Activated CD4-positive, alpha-beta T cell treated with anti-CD3 and anti-CD28 coated beads for 36 hours (primary cell): ENCODE measurements at regions not wholly inside any gene's neighbourhood (a gene's known extent, or its start where the extent isn't known, plus 50 kb on each side); places are given as distances from the start of the nearest gene placed in this dataset.

Experiments
- ATAC-seq: fragments of 200-7000 bp; cut with Tn5 transposase; one replicate; pipeline ENCODE4 v1.10.0; 2021; ENCODE audit warnings: mild to moderate bottlenecking, moderate library complexity
- CTCF ChIA-PET: fragments of 350-600 bp; sonication (Branson Sonifier 250); formaldehyde crosslinking; loops from one replicate; lab custom pipeline; 2021; ENCODE audit warnings: antibody characterized with exemption; lab: Charles Lee
- POLR2A ChIA-PET: fragments of 350-600 bp; sonication (Branson Sonifier 250); formaldehyde crosslinking; loops from one replicate; lab custom pipeline; 2021; ENCODE audit warnings: antibody characterized with exemption, inconsistent platforms; lab: Charles Lee
- DNase-seq: peaks from one replicate; pipeline ENCODE4 v3.0.0-alpha.2; 2020
- H3K27ac Mint-ChIP-seq: one replicate; pipeline ENCODE4 v1.8.0; 2021; ENCODE audit warnings: mixed read lengths
- H3K27me3 Mint-ChIP-seq: one replicate; pipeline ENCODE4 v1.8.0; 2021; ENCODE audit warnings: mixed read lengths
- H3K36me3 Mint-ChIP-seq: one replicate; pipeline ENCODE4 v1.8.0; 2021; ENCODE audit warnings: low read depth, mixed read lengths
- H3K4me1 Mint-ChIP-seq: one replicate; pipeline ENCODE4 v1.8.0; 2021; ENCODE audit warnings: mixed read lengths
- H3K4me3 Mint-ChIP-seq: one replicate; pipeline ENCODE4 v1.8.0; 2021; ENCODE audit warnings: mild to moderate bottlenecking, moderate library complexity, mixed read lengths
- H3K9me3 Mint-ChIP-seq: one replicate; pipeline ENCODE4 v1.8.0; 2021; ENCODE audit warnings: low read depth, mixed read lengths
- intact Hi-C, 2 experiments: fragments of 100-400 bp; cut with DNase I in 1 of 2; cut with micrococcal nuclease in 1 of 2; formaldehyde crosslinking; loops; one replicate each; pipeline versions ENCODE4 v1.14.2 to v1.15.1; 2022 to 2024; cut with DNase I, micrococcal nuclease

GRCh38 chr5:158388021-158388420 lies 529.1 kb upstream of the CLINT1 start:
- CTCF ChIA-PET, result no interaction called here
- no peak for DNase-seq
- H3K4me1 Mint-ChIP-seq, result no peaks in the 10 kb centered on the region
- H3K36me3 Mint-ChIP-seq, result no peaks in the 10 kb centered on the region
- ATAC-seq, result no peak
- no peak overlapping the region for H3K27ac Mint-ChIP-seq
- peaks cover 9% of the 10 kb centered on the region for H3K9me3 Mint-ChIP-seq
- H3K27me3 Mint-ChIP-seq, result no peaks in the 10 kb centered on the region
- POLR2A ChIA-PET, result no interaction called here
- H3K4me3 Mint-ChIP-seq, result no peak overlapping the region
- intact Hi-C loops, result no loop called here

DNA sequence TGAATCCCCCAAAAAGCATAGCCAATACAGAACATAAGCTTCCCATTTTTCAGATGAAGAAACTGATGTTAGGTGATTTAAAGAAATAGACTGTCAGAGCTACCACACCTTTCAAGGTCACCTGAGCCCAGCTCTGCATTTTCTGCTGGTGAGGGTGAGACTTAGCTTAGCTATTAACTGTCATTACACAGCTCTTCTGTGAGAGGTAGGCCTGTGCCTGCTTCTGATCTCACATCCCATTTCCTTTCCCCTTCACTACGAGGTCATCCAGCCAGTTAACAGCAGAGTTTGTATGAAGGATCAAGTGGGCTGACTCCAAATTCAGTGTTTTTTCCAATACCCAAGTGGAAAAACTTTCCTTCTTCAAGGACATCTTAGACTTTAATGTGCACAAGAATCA lies 528.6 kb upstream of the CLINT1 start:
- Mint-ChIP-seq H3K27me3 (no peaks in the 10 kb centered on the region), H3K36me3 (no peaks in the 10 kb centered on the region), H3K9me3 (peaks cover 9% of the 10 kb centered on the region), H3K4me1 (no peaks in the 10 kb centered on the region), H3K4me3 (no peak overlapping the region), H3K27ac (no peak overlapping the region)
- ATAC-seq (no peak), DNase-seq (no peak)
- ChIA-PET POLR2A (no interaction called here), CTCF (interaction anchor here (0.7 kb wide), 1 partner anchor 10 kb away, joined by 3 read pairs; no protein-coding TSS in a partner anchor)
- intact Hi-C loops, result no loop called here

- ATAC-seq, result no peak
- POLR2A ChIA-PET, result no interaction called here
- Mint-ChIP-seq H3K36me3 (no peaks in the 10 kb centered on the region), H3K4me1 (no peaks in the 10 kb centered on the region), H3K9me3 (peaks cover 9% of the 10 kb centered on the region), H3K27ac (no peak overlapping the region), H3K27me3 (no peaks in the 10 kb centered on the region), H3K4me3 (no peak overlapping the region)
- CTCF ChIA-PET, result no interaction called here
- no peak for DNase-seq
- intact Hi-C loops, result no loop called here
Observed at GRCh38 chr5:158385982-158386381, 527.0 kb upstream of the CLINT1 start.

- Mint-ChIP-seq H3K36me3 (no peaks in the 10 kb centered on the region), H3K27me3 (no peaks in the 10 kb centered on the region), H3K27ac (no peak overlapping the region), H3K9me3 (peaks cover 9% of the 10 kb centered on the region), H3K4me1 (no peaks in the 10 kb centered on the region), H3K4me3 (no peak overlapping the region)
- ATAC-seq (peak; percentile 59), DNase-seq (peak; percentile 8)
- POLR2A ChIA-PET, result no interaction called here
- intact Hi-C loops, result no loop called here
- CTCF ChIA-PET, result no interaction called here
Observed at GRCh38 chr5:158384535-158385481, 525.9 kb upstream of the CLINT1 start.

DNA sequence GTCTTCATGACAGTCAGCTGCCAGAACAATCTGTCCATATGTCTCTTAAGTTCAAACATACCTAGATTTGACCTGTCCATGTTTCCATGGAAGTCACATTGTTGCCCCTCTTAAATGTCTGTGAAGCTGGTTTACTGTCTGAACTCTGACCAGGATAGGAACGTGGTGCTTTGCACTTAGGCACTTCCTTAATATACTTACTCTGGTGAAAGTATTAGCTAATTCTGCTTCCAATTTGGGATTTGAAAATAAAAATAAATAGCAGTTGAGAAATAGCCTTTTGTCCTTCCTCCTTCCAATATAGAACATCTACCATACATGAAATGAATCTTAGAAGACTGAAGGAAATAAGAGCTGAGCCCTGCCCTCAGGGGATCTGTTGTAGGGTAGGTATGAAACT lies 524.5 kb upstream of the CLINT1 start:
- no peak for ATAC-seq
- no peaks in the 10 kb centered on the region for H3K27me3 Mint-ChIP-seq
- DNase-seq, result no peak
- H3K9me3 Mint-ChIP-seq, result peaks cover 9% of the 10 kb centered on the region
- ChIA-PET CTCF (interaction anchor here (0.6 to 1.3 kb wide), 2 partner anchors 209 to 960 kb away, joined by 4 to 5 read pairs; no protein-coding TSS in a partner anchor), POLR2A (no interaction called here)
- no peak overlapping the region for H3K4me3 Mint-ChIP-seq
- no peaks in the 10 kb centered on the region for H3K4me1 Mint-ChIP-seq
- intact Hi-C loops, result no loop called here
- H3K36me3 Mint-ChIP-seq, result no peaks in the 10 kb centered on the region
- H3K27ac Mint-ChIP-seq, result no peak overlapping the region

GRCh38 chr5:158382473-158382872 lies 523.5 kb upstream of the CLINT1 start:
- CTCF ChIA-PET, result interaction anchor here (1.0 to 1.3 kb wide), 2 partner anchors 206 to 208 kb away, joined by 3 to 5 read pairs; no protein-coding TSS in a partner anchor
- Mint-ChIP-seq H3K4me1 (no peaks in the 10 kb centered on the region), H3K27ac (no peak overlapping the region), H3K27me3 (no peaks in the 10 kb centered on the region), H3K4me3 (no peak overlapping the region), H3K9me3 (peaks cover 11% of the 10 kb centered on the region), H3K36me3 (no peaks in the 10 kb centered on the region)
- ATAC-seq, result peak; percentile 87
- intact Hi-C loops, result no loop called here
- POLR2A ChIA-PET, result no interaction called here
- peak; percentile 53 for DNase-seq

- intact Hi-C loops, result no loop called here
- CTCF ChIA-PET, result interaction anchor here (0.6 to 1.0 kb wide), 2 partner anchors 120 to 206 kb away, joined by 3 read pairs; no protein-coding TSS in a partner anchor
Observed at GRCh38 chr5:158381614-158382160, 522.7 kb upstream of the CLINT1 start.

DNA sequence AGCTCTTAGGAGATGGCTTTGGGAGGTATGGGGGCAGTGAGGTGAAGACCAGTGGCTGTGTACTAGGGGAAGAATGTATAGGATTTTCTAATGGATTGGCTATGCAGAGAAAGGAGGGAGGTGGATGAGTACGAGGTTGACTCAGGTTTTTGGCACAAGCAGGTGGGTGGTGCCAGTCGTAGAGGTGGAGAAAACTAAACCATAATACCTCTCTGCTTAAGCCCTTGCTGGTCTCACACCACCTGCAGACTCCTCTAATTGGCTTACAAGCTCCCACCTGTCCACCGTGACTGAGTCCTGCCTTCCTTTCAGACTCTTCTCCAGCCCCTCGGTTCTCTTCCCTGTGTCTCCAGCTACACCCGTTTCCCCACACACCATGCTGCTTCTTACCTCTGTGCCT lies 521.7 kb upstream of the CLINT1 start:
- Mint-ChIP-seq H3K4me1 (no peaks in the 10 kb centered on the region), H3K36me3 (no peaks in the 10 kb centered on the region), H3K9me3 (peaks cover 7% of the 10 kb centered on the region), H3K27ac (no peak overlapping the region), H3K27me3 (no peaks in the 10 kb centered on the region), H3K4me3 (no peak overlapping the region)
- no peak for DNase-seq
- intact Hi-C loops, result no loop called here
- ChIA-PET POLR2A (no interaction called here), CTCF (no interaction called here)
- ATAC-seq, result no peak

More at GRCh38 chr5:158381614-158382160, 522.7 kb upstream of the CLINT1 start:
- no peak for DNase-seq
- H3K36me3 Mint-ChIP-seq, result no peaks in the 10 kb centered on the region
- ATAC-seq, result no peak
- H3K4me1 Mint-ChIP-seq, result no peaks in the 10 kb centered on the region
- POLR2A ChIA-PET, result no interaction called here
- H3K4me3 Mint-ChIP-seq, result no peak overlapping the region
- peaks cover 11% of the 10 kb centered on the region for H3K9me3 Mint-ChIP-seq
- no peaks in the 10 kb centered on the region for H3K27me3 Mint-ChIP-seq
- no peak overlapping the region for H3K27ac Mint-ChIP-seq

- intact Hi-C loops, result no loop called here
- Mint-ChIP-seq H3K4me3 (no peak overlapping the region), H3K27ac (no peak overlapping the region), H3K27me3 (no peaks in the 10 kb centered on the region), H3K4me1 (no peaks in the 10 kb centered on the region), H3K9me3 (peaks cover 3% of the 10 kb centered on the region), H3K36me3 (no peaks in the 10 kb centered on the region)
- DNase-seq (no peak), ATAC-seq (no peak)
- POLR2A ChIA-PET, result no interaction called here
- CTCF ChIA-PET, result interaction anchor here (1.0 kb wide), 1 partner anchor 228 kb away, joined by 3 read pairs; no protein-coding TSS in a partner anchor
Observed at GRCh38 chr5:158378931-158379330, 520.0 kb upstream of the CLINT1 start.

GRCh38 chr5:158376679-158377078 lies 517.7 kb upstream of the CLINT1 start:
- Mint-ChIP-seq H3K27ac (no peak overlapping the region), H3K36me3 (no peaks in the 10 kb centered on the region), H3K9me3 (peaks cover 2% of the 10 kb centered on the region), H3K4me1 (no peaks in the 10 kb centered on the region), H3K27me3 (no peaks in the 10 kb centered on the region), H3K4me3 (no peak overlapping the region)
- intact Hi-C loops, result no loop called here
- no peak for DNase-seq
- ChIA-PET CTCF (no interaction called here), POLR2A (no interaction called here)
- ATAC-seq, result no peak

DNA sequence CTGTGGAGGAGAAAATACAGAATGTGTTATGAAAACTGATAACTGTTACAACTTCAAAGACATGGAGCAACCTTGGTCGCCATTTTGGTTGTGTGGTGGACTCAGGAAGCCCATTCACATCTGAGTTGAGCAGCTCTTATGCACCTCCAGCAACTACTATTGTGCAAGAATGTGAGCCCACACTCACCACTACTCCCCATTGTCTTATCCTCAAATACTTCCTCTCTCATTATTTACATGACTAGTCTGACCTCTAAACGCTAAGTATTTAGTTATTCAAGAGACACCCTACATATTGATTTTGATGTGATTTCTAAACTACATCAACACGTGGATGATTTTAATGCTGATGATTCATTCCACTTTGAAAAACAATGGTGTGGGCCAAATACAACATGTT lies 516.6 kb upstream of the CLINT1 start:
- DNase-seq (no peak), ATAC-seq (no peak)
- ChIA-PET CTCF (no interaction called here), POLR2A (no interaction called here)
- Mint-ChIP-seq H3K27me3 (no peaks in the 10 kb centered on the region), H3K4me3 (no peak overlapping the region), H3K36me3 (no peaks in the 10 kb centered on the region), H3K9me3 (peaks cover 2% of the 10 kb centered on the region), H3K4me1 (no peaks in the 10 kb centered on the region), H3K27ac (no peak overlapping the region)
- intact Hi-C loops, result no loop called here
